Stimulated activated CD4-positive, alpha-beta T cell treated with anti-CD3 and anti-CD28 coated beads, Interleukin-15, amount 100 ng/mL, for 48 hours (primary cell): ENCODE measurements at regions not wholly inside any gene's neighbourhood (a gene's known extent, or its start where the extent isn't known, plus 50 kb on each side); places are given as distances from the start of the nearest gene placed in this dataset.

Experiments
- DNase-seq, 2 donors: peaks; one replicate each; pipeline ENCODE4 v3.0.0-alpha.2; 2020; ENCODE audit warnings: low read depth in 2 of 2

DNA sequence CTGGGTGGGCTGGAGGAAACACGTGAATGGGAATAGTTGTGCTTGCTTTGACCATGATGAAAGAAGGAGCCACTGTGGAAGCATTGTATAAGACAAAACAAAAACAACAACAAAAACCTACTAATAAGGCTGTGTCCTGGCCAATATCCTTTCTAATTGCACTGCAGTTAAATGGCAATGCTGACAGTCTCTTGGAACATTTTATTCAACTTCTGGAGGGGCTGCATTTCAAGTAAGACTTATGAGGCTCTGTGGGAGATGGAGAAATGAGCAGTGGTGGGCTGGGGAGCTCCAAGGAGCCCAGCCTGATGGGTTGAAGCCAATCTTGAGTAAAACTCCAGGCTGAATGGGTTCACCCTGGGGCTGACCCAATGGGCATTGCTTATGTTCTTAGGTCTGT lies 99.8 kb upstream of the ROPN1 start:
- no peak for DNase-seq

DNA sequence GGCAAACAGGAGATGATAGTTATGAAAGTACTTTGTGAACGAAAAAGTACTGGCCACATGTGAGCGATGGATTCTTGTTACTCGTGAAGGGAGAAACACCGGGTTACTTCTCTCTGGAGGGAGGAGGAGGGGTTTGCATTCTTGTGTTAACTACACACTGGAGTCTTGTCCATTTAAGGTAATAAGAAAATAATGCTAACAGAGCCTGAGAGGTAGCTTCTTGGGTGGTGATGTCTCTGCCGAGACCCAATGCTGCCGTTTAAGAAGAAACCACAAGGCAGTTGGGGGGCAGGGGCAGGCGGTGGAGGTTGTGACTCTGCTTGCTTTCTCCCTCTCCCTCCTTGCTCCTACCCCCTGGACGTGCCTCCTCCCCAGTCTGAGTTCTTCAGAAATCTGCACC lies 100.9 kb upstream of the ROPN1 start:
- no peak for DNase-seq

DNA sequence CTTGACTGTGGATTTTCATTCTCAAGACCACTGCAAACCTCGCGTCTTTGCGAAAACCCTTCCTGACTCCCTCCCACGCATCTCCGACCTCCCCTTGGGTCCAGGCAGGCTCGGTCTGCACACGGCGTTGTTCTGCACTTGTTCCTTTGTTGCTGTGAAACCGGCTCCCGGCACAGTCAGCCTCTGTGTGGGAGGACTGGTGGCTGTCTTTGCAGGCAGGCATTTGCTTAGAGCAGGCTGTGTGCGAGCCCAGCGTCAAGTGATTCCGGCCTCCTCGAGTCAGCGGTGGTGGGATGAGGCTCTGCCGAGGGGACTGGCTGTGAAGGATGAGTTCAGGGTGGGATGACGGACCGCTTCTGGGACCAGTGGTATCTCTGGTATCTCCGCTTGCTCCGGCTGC lies 102.6 kb upstream of the ROPN1 start:
- DNase-seq: no peak

DNA sequence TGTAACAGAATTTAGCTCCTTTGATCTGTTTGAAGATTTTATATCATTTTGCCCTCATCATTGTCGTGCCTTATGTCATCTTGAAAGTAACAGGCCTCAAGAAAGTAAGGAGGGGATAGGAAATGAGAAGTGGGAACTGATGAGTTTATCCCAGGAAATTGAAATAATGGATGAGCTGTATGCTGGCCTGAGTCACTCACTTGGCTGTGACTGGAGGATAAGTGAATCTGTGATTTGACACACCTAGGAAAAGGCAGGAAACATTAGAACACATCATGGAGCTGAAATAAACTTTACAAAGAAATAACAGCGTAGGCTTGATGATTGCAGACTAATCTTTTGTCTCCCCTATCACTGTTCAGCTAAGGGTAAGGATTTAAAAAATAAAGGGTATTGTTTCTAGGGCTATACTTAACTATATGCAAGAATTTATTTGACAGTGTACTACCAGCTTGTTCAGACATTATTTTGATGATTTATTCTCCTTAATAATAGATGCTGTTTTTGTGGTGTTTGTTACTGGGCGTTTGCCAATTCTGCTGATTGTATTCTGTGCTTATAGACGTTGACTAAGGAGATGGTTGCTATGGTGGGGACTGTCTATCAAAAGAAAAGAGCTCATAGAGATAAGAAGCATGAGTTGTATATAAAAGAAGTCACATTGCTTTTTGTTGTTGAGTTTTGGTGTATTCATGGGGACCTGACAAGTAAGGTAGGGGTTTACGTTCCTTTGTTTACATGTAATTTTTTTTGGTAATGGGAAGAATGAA lies 105.6 kb upstream of the ROPN1 start:
- DNase-seq: no peak

DNA sequence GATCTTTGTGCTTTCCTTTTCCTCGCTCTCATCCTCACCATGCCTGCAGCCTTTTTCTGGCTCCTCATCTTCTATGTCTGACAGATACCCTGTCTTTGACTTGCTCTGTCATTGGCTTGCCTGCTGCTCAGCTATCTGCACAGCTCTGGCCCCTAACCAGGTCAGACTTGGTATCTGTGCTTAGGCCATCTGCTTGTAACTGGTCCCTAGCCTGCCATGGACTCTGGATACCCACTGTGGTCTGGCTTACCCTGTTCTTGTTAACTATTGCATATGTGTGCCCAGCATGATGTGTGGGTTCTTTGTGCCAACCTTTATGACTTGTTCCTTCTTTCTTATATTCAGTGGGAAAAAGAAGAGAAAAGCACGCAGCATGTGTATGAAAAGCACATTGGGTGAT lies 109.7 kb upstream of the ROPN1 start:
- DNase-seq: no peak

DNA sequence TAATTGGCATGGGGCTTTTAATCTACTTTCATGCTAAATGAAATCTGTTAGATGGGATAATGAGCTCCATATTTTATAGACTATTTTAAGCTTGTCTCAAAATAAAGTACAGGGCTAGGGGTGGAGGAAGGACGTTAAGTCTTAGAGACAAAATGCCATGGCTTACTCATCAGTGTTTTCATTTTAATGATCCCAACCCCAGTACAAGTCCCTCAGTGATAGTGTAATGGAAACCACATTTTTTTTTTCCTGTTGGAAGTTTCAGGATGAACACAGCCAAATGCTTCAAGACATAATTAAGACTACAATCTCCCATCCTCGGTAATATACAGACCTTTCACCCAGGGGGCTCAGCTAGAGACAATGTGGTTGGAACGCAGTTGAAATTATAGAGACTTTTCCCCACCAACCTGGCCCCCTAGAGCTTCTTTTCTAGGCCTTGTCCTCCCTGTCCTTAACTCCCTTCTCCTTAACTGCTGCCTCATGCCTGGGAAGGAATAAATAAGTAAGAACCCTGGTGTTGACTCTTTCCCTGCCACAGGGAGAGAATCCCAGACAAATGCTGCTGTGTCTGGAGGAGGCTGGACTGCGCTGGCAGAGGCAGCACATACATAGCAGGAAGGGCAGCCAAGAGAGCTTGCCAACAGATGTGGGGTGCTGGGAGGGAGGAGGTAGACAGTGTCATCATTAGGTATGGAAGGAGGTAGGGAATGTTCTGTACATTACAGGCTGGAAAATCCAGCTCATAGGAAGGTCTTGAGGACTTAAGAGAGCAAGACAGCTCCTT lies 115.4 kb upstream of the ROPN1 start:
- DNase-seq: no peak

DNA sequence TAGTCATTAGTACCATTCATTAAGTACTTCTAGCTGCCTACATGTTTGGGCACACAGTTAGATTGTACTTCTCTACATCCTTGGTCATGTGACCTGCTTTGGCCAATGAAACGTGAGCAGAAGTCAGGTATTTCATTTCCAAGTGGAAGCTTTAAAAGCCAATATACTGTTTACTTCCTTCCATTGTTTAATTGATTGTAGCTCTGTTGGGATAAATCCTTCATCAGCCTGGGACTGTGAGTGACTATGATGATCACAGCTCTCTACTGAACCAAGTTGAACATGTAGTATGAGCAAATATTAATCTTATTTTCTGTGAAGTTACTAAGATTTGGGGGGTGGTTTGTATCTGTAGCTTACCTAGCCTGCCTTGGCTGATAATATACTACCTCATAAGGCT lies 116.5 kb upstream of the ROPN1 start:
- no peak for DNase-seq

DNA sequence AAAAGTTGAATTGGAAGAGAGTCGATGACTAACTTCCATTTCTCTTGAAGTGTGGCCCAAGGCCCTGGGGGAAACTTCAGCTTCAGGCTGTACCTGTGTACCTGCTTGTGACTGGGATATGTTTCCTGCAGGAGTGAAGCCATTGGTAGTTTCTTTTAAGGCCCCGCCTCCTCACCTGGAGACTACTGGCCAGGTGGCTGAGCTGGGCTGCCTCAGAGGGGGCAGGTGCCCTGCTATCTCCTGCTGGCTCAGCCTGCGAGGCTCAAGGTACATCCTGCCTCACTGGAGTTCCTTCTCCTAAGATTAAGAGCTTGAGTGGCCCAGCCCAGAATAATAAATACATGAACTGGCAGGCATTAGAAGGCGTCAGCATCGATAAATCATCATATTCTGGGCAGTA lies 121.6 kb upstream of the ROPN1 start:
- no peak for DNase-seq

DNA sequence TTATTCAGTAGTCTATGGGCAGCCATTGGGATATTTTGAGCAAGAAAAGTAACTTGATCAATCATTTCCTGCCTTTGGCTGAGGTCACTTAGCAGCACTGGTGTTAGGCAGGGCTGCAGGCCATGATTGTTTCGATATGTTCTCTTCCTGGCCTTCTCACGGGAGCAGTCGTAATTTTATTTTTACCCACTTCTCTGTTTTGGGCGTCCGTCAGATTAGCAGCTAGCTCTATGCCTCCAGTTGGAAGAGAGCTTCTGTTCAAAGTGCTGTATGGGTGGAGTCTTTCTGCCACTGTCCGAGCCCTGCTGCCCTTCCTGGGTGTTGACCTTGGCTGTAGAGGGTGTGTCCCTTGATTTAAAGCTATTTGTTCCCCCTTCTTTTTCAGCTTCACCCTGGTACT lies 123.4 kb upstream of the ROPN1 start:
- no peak for DNase-seq

DNA sequence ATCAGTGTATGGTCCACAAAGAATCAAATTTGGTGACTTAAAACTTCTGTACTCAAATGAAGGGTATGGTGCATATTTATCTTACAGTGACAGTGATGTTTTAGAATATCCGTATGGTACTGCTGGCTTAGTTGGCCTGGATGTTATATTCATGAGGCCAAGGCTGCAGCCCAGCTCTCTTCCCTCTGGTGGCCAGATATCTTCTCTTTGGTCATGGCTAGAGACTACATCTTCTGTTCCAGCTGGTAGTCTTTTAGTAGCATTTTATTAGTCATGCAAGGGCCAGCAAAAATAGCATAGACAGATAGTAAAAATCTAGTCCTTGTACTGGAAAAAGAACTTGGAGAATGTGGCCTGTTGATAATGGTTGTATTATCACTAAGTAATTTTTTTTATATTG lies 124.0 kb upstream of the ROPN1 start:
- DNase-seq: no peak

DNA sequence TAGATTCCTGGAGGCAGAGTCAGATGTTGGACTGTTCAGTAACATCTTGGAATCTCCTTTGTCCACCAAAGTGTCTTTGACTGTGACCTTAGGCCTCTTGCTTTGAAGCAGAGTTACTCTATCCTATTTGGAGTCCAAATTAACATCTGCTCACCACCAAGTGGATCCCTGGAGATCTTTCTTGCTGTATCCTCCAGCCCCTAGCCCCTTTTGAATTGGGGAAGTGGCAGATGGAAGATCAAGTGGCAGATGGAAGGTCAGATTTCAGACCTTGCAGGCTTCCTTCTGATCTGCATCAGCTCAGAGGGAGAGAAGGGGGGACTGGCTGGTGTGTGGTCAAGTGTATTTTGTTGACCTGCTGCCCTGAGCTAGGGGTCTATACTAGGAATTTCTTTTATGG lies 125.0 kb upstream of the ROPN1 start:
- no peak for DNase-seq

DNA sequence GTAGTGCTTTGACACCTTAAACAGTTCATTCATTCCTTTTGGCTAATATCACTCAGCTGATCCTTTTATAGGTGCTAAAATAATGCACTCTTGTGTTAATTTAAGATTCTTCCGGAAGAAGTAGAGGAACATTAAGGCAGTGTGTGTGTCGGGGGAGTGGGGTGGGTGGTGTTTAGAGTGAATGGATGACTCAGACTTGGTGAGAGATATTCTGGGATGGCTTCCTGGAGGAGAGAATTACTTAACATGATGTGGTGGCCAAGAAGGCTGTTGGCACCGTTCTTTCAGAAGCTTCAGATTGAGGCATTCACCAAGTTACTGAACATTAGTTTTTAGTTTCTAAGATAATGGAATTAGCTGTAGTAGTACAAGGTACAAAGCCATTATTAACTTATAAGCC lies 125.6 kb upstream of the ROPN1 start:
- DNase-seq: no peak

DNA sequence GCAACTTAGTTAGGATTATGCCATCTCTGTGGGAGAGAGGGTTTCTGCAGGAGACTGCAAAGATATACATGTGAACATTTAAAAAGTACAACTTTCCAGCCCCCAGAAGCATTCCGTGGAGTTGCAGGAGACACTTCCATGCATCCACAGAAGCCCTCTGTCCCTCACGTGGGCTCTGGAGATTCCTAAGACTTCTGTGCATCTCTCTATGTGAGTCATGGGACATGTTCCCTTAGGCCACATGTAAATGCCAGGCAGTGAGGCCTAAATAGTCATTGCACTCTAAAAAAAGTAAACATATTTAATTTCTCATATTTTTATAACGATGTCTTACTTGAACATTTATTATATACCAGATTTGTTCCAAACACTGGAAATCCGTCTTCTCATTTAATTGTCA lies 126.5 kb upstream of the ROPN1 start:
- no peak for DNase-seq

DNA sequence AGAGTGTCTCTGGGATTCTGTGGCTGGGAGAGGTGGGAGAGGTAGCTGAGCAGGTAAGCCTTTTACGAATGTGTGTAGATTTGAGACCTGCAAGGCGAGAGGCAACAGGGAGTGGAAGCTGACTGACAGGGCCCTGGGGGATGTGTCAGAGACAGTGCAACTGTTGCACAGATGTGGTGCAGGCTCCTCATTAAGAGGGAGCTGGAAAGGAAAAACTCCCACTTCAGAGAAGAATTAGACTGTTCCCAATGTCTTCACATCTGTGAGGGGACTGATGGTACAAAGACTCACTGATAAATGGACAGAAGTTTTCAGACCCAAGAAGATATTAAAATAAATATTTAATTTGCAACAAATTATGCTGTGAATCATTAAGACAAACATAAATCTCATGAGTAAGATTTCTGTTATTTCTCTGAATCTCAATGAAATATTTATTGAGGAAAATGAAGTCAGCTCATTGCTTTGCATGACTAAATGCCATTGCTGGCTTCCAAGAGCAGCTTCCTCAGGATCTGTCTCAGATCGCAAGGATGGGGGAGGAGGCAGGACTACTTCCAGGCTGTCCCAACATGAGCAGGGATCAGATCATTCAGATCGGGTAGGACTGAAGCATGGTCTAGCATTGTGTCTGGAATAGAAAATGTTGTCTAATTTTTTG lies 127.3 kb upstream of the ROPN1 start:
- no peak for DNase-seq

DNA sequence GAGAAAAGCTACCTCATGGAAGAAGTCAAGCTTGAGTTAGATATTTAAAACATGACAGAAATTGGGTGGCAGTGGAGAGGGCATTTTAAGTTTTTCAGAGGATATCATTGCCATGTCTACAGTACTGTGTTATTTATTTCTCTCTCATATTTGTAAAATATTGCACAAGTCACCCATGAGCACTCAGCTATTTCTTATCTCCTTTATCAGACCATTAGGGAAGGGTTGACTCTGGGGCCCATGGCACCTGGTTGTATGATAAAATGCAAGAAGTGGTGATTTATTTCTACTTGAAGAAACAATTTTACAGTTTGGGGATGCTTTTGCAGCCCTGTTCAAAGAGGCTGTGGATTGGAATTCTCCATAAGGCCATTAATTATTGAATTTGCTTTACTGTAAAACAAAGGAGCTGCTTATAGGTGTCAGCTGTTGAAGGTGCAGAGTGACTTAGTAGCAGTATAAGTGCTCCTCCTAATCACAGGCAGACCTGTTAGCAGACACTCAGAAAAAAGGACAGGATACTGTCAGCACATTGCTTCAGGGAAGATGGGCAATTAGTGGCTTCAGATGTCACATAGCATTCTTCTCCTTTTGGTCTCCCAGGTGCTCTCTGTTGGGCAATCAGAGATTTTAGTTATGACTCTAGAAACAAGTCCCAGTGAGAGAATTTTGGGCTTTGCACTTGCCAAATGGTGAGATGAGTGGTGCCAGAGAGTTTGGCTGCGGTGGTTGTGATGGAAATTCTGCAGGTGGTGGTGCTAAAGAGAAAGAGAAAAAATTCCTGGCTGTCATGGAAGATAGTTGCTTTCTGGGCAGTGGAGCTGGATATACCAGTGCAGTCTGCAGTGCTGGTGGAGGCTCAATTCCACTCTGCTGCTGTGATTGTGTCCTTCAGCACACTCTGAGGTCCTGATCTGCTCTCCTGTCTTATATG lies 129.7 kb upstream of the ROPN1 start:
- no peak for DNase-seq

DNA sequence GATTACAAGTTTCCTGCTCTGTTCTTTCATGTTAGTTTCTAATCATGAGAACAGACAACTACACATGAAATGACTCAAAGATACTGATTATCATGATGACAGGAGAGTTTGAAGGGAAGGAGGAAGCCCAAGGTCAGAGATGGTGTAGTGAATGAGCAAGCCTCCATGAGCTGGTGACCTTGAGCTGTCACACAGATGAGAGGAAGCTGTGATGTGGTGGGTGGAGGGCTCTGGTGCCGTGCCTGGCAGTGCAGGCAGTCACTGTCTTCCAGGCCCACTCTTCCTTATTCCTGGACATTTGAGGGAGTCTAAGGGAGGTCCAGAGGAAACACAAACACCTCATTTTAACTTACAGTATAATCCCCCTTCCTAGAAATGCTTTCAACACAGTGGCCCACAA lies 133.4 kb upstream of the ROPN1 start:
- no peak for DNase-seq

DNA sequence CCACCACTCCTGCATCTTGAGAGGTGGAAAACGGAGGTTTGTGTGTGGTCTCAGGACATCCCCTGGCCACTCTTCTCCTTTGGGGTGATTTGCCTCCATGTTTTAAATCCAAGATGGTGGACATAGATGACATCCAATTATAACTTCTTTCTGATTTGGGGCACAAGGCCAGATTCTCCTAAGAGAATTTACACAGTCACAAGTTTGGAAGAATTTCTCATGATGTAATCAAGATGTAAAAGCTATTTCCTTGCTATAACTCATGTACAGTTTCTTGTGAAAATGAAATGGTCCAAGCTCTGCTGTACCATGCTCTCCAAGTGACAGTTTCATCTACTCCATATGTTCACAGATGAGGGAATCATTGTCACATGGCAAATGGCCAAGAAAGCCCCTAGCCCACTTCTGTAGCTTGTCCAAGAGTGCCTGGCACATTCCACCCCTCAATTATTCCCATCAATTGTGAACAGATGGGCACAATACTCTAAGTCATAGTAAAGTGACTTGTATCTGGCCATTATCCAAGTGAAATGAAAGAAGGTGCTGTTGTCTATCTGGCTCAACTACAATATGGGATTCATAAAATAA lies 134.6 kb upstream of the ROPN1 start:
- DNase-seq: no peak

DNA sequence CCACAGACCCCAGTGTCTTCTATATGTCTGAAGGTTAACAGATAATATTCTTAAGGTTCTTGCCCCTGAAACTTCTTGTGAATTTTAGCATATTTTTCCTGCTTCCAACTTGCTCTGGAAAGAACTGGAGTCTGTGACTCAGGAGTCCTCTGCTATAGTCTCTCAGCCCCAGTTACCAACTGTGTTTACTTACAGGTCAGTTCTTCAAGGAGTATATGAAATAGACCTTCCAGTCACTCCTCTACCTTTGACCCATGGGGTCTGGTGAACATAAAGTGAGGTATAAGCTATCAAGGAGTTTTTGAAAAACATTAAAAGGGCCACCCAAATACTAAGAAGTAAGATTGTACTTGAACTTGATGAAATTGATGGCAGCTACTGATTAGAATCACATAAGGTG lies 139.2 kb upstream of the ROPN1 start:
- DNase-seq: no peak

DNA sequence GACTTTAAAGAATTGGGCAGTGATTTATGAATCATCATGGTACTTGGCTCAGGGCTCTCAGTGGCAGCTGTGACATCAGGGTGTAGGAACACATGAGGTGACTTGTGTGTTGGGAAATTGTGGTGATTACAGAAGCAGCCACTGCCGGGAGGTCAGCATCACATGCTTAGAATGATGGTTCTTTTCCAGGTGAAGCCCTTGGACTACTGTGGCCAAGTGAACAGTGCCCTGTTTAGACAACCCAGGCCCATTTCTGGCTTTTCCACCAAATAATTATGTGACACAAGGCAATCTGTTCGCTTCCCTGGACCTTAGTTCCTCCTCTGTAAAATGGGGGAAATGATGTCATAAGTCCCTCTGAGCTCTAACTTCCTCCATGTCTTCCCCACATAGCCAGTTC lies 139.7 kb upstream of the ROPN1 start:
- DNase-seq: no peak

DNA sequence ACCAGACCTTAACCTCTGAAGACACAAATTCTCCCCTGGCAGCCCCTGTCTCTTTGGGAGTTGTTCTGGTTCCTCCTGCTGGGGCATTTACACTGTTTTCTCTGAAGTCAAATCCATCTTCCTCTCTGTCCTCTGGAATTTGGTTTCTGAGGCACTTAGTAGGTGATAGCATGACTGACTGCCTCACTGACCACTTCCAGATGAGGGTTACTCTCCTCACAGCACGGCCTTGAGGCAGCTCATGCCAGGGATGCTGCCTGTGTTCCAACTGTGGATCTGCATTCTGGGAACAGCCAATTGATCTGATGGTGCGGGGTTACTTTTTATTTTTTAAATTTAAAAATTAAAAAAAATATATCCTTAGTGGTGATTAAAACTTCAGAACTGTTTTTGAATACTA lies 140.9 kb upstream of the ROPN1 start:
- DNase-seq: no peak

DNA sequence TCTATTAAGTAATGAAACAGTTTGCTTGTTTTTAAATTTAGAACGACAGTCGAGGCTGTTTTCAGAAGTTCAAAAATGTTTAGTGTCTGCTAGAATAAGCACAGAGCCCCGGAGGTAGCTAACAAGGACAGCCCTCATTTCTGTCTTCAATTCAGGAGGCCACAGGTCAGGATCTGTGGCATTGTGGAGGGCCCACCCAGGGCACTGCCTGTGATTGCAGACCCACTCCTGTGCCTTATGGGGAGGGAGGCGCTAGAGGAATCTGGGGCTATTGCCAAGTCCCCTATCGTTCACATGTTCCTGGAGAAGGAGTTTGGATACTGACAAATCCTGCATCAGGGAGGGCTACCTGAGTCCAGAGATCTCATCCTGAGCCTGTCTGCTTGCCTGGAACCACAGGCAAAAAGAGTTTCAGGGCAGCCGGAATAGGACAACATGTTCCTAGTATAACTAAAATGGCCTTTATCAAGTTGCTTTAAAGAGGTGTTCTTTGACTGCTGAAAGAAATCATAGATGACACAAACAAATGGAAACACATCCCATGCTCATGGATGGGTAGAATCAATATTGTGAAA lies 141.5 kb upstream of the ROPN1 start:
- no peak for DNase-seq
